ENCODE measurements at regions not wholly inside any gene's neighbourhood (a gene's known extent, or its start where the extent isn't known, plus 50 kb on each side); places are given as distances from the start of the nearest gene placed in this dataset.

- intact Hi-C loops (cut with micrococcal nuclease): no loop called here
- H3K27me3 Mint-ChIP-seq: peaks cover 2% of the 10 kb centered on the region
- no peaks in the 10 kb centered on the region for H3K4me1 Mint-ChIP-seq (ENCODE audit: low read depth)
- H3K9me3 Mint-ChIP-seq: no peaks in the 10 kb centered on the region
- CTCF ChIA-PET: interaction anchor here (1.4 kb wide), 1 partner anchor 162 kb away, joined by 3 read pairs; no protein-coding TSS in a partner anchor
- TF ChIP-seq CTCF (IDR thresholded peaks at IDR 0.05): no peak
- DNase-seq (no peak), ATAC-seq (no peak)
- no peak overlapping the region for H3K27ac Mint-ChIP-seq
- POLR2A ChIA-PET: no interaction called here
- no peak overlapping the region for H3K4me3 Mint-ChIP-seq
- no peaks in the 10 kb centered on the region for H3K36me3 Mint-ChIP-seq (ENCODE audit: low read depth)
Measured at GRCh38 chr9:38249587-38250210, 142.8 kb upstream of the ALDH1B1 start.

DNA sequence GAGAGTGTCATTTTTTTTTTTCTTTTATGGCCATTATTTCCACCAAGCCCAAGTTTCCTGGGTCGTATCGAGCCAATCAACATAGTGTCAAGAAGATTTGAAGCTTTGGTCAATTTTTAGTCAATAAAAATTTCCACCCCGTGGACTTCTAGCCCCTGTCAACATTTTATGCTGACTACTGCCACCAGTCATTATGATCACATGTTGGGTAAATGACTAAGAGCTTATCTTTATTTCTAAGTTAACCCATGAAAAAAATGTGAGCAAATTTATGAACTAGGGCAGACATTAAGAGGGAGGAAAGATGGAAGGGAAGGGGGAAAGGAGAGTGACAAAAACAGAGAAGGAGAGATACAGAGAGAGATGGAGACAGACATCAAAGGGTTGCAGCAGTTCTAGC, 143.5 kb upstream of the ALDH1B1 start:
- Mint-ChIP-seq H3K27ac (no peak overlapping the region), H3K4me1 (ENCODE audit: low read depth) (no peaks in the 10 kb centered on the region), H3K4me3 (no peak overlapping the region), H3K36me3 (ENCODE audit: low read depth) (no peaks in the 10 kb centered on the region), H3K9me3 (no peaks in the 10 kb centered on the region), H3K27me3 (peaks cover 2% of the 10 kb centered on the region)
- no peak for TF ChIP-seq CTCF (IDR thresholded peaks at IDR 0.05)
- DNase-seq (no peak), ATAC-seq (no peak)
- CTCF ChIA-PET: interaction anchor here (1.4 kb wide), 1 partner anchor 161 kb away, joined by 3 read pairs; no protein-coding TSS in a partner anchor
- POLR2A ChIA-PET: no interaction called here
- intact Hi-C loops (cut with micrococcal nuclease): no loop called here

DNA sequence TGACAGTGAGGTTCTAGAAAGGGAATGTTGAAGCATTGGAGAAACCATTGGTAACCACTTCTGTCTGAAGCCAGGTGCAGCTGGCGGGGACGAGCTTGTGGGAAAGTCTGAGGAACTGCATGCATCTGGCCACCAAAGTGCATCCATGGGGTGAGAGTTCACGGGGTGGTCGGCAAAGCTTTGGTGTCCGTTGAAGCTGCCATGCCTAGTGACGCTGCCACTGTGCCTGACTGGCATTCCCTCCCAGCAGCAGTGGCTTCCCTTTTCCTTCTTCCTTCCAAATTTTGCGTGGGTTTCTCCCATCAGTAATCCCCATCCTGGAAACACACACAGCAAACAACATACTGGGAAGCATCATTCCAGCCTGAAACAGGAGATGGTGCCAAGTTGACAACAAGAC, 145.7 kb upstream of the ALDH1B1 start:
- Mint-ChIP-seq H3K27me3 (peaks cover 2% of the 10 kb centered on the region), H3K4me3 (no peak overlapping the region), H3K4me1 (ENCODE audit: low read depth) (no peaks in the 10 kb centered on the region), H3K27ac (no peak overlapping the region), H3K36me3 (ENCODE audit: low read depth) (no peaks in the 10 kb centered on the region), H3K9me3 (no peaks in the 10 kb centered on the region)
- POLR2A ChIA-PET: no interaction called here
- DNase-seq (no peak), ATAC-seq (no peak)
- no peak for TF ChIP-seq CTCF (IDR thresholded peaks at IDR 0.05)
- intact Hi-C loops (cut with micrococcal nuclease): no loop called here
- CTCF ChIA-PET: interaction anchor here (0.9 to 1.1 kb wide), 3 partner anchors 9 to 27 kb away, joined by 3 to 4 read pairs (median 3); no protein-coding TSS in a partner anchor

DNA sequence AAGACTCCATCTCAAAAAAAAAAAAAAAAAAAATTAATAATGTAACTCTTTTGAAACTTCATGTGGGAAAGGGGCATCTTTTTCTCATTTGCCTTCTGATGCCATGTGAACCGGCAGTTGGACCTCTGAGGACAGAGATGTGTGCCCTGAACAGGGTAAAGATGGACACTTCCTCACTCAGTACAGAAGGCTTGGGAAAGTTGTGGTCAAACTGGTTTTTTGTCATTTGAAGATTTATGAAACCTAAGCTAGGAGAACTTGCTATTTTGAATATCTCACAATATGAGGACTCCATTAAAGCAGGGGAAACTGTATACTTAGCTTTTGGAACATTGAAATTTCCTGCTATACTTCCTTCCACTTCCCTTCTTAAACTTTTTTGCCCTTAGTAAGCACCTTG, 147.5 kb upstream of the ALDH1B1 start:
- ChIA-PET CTCF (interaction anchor here (1.0 kb wide), 1 partner anchor 19 kb away, joined by 4 read pairs; no protein-coding TSS in a partner anchor), POLR2A (no interaction called here)

More for the DNA sequence above, 147.5 kb upstream of the ALDH1B1 start:
- Mint-ChIP-seq H3K36me3 (ENCODE audit: low read depth) (no peaks in the 10 kb centered on the region), H3K27me3 (peaks cover 2% of the 10 kb centered on the region), H3K9me3 (no peaks in the 10 kb centered on the region), H3K27ac (no peak overlapping the region), H3K4me1 (ENCODE audit: low read depth) (no peaks in the 10 kb centered on the region), H3K4me3 (no peak overlapping the region)
- TF ChIP-seq CTCF (IDR thresholded peaks at IDR 0.05): no peak
- ATAC-seq (no peak), DNase-seq (no peak)
- intact Hi-C loops (cut with micrococcal nuclease): no loop called here
